ENCODE measurements at regions not wholly inside any gene's neighbourhood (a gene's known extent, or its start where the extent isn't known, plus 50 kb on each side); places are given as distances from the start of the nearest gene placed in this dataset.
"Not testable (repeated sequence)": the region's sequence is repeated elsewhere in the genome, so short reads cannot be mapped to it uniquely, and the experiment has no call there.

DNA sequence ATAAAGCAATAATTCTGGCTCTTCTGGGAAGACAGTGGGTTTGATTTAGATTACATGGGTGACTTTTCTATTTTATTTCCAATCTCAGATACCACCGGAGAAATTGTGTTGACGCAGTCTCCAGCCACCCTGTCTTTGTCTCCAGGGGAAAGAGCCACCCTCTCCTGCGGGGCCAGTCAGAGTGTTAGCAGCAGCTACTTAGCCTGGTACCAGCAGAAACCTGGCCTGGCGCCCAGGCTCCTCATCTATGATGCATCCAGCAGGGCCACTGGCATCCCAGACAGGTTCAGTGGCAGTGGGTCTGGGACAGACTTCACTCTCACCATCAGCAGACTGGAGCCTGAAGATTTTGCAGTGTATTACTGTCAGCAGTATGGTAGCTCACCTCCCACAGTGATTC lies 1347.6 kb downstream of the RPIA start:
- TF ChIP-seq OSR1 (CRISPR knock-in tag; IDR thresholded peaks at IDR 0.05); BACH2 (CRISPR knock-in tag; IDR thresholded peaks at IDR 0.05; ENCODE audit: borderline replicate concordance); TCF4 (CRISPR knock-in tag; IDR thresholded peaks at IDR 0.05; ENCODE audit: borderline replicate concordance); SNAI2 (CRISPR knock-in tag; IDR thresholded peaks at IDR 0.05); PPARA (CRISPR knock-in tag; IDR thresholded peaks at IDR 0.05; ENCODE audit: borderline replicate concordance); ZNF8 (CRISPR knock-in tag; IDR thresholded peaks at IDR 0.05): not testable (repeated sequence)
- TF ChIP-seq, protein P1, sequence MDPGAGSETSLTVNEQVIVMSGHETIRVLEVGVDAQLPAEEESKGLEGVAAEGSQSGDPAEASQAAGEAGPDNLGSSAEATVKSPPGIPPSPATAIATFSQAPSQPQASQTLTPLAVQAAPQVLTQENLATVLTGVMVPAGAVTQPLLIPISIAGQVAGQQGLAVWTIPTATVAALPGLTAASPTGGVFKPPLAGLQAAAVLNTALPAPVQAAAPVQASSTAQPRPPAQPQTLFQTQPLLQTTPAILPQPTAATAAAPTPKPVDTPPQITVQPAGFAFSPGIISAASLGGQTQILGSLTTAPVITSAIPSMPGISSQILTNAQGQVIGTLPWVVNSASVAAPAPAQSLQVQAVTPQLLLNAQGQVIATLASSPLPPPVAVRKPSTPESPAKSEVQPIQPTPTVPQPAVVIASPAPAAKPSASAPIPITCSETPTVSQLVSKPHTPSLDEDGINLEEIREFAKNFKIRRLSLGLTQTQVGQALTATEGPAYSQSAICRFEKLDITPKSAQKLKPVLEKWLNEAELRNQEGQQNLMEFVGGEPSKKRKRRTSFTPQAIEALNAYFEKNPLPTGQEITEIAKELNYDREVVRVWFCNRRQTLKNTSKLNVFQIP (CRISPR knock-in tag; IDR thresholded peaks at IDR 0.05; ENCODE audit: borderline replicate concordance, low read depth), result not testable (repeated sequence)
- TF ChIP-seq, protein P2, sequence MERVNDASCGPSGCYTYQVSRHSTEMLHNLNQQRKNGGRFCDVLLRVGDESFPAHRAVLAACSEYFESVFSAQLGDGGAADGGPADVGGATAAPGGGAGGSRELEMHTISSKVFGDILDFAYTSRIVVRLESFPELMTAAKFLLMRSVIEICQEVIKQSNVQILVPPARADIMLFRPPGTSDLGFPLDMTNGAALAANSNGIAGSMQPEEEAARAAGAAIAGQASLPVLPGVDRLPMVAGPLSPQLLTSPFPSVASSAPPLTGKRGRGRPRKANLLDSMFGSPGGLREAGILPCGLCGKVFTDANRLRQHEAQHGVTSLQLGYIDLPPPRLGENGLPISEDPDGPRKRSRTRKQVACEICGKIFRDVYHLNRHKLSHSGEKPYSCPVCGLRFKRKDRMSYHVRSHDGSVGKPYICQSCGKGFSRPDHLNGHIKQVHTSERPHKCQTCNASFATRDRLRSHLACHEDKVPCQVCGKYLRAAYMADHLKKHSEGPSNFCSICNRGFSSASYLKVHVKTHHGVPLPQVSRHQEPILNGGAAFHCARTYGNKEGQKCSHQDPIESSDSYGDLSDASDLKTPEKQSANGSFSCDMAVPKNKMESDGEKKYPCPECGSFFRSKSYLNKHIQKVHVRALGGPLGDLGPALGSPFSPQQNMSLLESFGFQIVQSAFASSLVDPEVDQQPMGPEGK (CRISPR knock-in tag; IDR thresholded peaks at IDR 0.05; ENCODE audit: borderline replicate concordance), result not testable (repeated sequence)
